CD4-positive, alpha-beta memory T cell (primary cell): ENCODE measurements at regions not wholly inside any gene's neighbourhood (a gene's known extent, or its start where the extent isn't known, plus 50 kb on each side); places are given as distances from the start of the nearest gene placed in this dataset.
"Not testable (repeated sequence)": the region's sequence is repeated elsewhere in the genome, so short reads cannot be mapped to it uniquely, and the experiment has no call there.

ENCODE experiments used
- CTCF ChIA-PET: fragments of 350-600 bp; sonication (Branson Sonifier 250); formaldehyde crosslinking; loops from one replicate; lab custom pipeline; 2021; ENCODE audit warnings: inconsistent platforms; ENCODE audit not compliant: partially characterized antibody; lab: Charles Lee
- POLR2A ChIA-PET: fragments of 350-600 bp; sonication (Branson Sonifier 250); formaldehyde crosslinking; loops from one replicate; lab custom pipeline; 2021; ENCODE audit not compliant: partially characterized antibody; lab: Charles Lee
- DNase-seq, 5 donors: peaks; one replicate each; pipeline versions ENCODE4 v3.0.0 to v3.0.0-alpha.2; 2020 to 2022; ENCODE audit warnings: mixed read lengths in 1 of 5
- H3K27ac ChIP-seq: one replicate; pipeline ENCODE4 v1.7.0; 2013; ENCODE audit warnings: low read depth, low read length
- H3K27me3 ChIP-seq: 2 replicates; pipeline ENCODE4 v1.7.0; 2013; ENCODE audit warnings: mild to moderate bottlenecking, low read length, moderate library complexity; ENCODE audit not compliant: insufficient read depth
- H3K36me3 ChIP-seq: 2 replicates; pipeline ENCODE4 v1.7.0; 2013; ENCODE audit warnings: mild to moderate bottlenecking, low read length, moderate library complexity; ENCODE audit not compliant: insufficient read depth
- H3K4me1 ChIP-seq: 2 replicates; pipeline ENCODE4 v1.7.0; 2013; ENCODE audit warnings: mild to moderate bottlenecking, low read length, moderate library complexity; ENCODE audit not compliant: insufficient read depth
- H3K4me3 ChIP-seq, 2 donors: one replicate each; pipeline ENCODE4 v1.7.0; 2013; ENCODE audit warnings: low read length in 2 of 2, mild to moderate bottlenecking in 1 of 2
- H3K9me3 ChIP-seq, 2 donors: one replicate each; pipeline ENCODE4 v1.7.0; 2013; ENCODE audit warnings: low read length in 2 of 2, control low read depth in 1 of 2; ENCODE audit not compliant: control insufficient read depth in 1 of 2
- H3K27ac Mint-ChIP-seq, 7 donors: one replicate each; pipeline ENCODE4 v1.8.0; 2020 to 2021; ENCODE audit warnings: mixed read lengths in 7 of 7, mild to moderate bottlenecking in 6 of 7, inconsistent platforms in 3 of 7, moderate library complexity in 3 of 7
- H3K27me3 Mint-ChIP-seq, 2 donors: one replicate each; pipeline ENCODE4 v1.8.0; 2020 to 2021; ENCODE audit warnings: mixed read lengths in 2 of 2
- H3K36me3 Mint-ChIP-seq, 2 donors: one replicate each; pipeline ENCODE4 v1.8.0; 2020 to 2021; ENCODE audit warnings: mixed read lengths in 2 of 2, inconsistent platforms in 1 of 2, mild to moderate bottlenecking in 1 of 2
- H3K4me1 Mint-ChIP-seq, 4 donors: one replicate each; pipeline ENCODE4 v1.8.0; 2020 to 2021; ENCODE audit warnings: mixed read lengths in 4 of 4, mild to moderate bottlenecking in 1 of 4
- H3K4me3 Mint-ChIP-seq, 8 donors: one replicate each; pipeline ENCODE4 v1.8.0; 2020 to 2021; ENCODE audit warnings: mixed read lengths in 8 of 8, mild to moderate bottlenecking in 7 of 8, moderate library complexity in 6 of 8, inconsistent platforms in 3 of 8
- H3K9me3 Mint-ChIP-seq, 8 donors: one replicate each; pipeline ENCODE4 v1.8.0; 2020 to 2021; ENCODE audit warnings: mixed read lengths in 8 of 8, mild to moderate bottlenecking in 5 of 8, inconsistent platforms in 3 of 8, moderate library complexity in 1 of 8
- intact Hi-C: fragments of 100-400 bp; cut with micrococcal nuclease; formaldehyde crosslinking; loops from one replicate; pipeline ENCODE4 v1.15.1; 2023

DNA sequence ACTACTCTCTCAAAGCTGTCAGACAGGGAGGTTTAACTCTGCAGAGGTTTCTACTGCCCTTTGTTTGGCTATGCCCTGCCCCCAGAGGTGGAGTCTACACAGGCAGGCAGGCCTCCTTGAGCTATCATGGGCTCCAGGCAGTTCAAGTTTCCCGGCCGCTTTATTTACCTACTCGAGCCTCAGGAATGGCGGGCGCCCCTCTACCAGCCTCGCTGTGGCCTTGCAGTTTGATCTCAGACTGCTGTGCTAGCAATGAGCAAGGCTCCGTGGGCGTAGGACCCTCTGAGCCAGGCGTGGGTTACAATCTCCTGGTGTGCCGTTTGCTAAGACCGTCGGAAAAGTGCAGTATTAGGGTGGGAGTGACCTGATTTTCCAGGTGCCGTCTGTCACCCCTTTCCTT is 124.3 kb downstream of the PTCHD1 start:
- H3K27ac ChIP-seq, CTCF ChIA-PET, H3K27me3 ChIP-seq, H3K4me1 ChIP-seq, DNase-seq, POLR2A ChIA-PET, H3K36me3 ChIP-seq, H3K27me3 Mint-ChIP-seq, H3K36me3 Mint-ChIP-seq, intact Hi-C loops, H3K4me3 ChIP-seq, H3K9me3 ChIP-seq, H3K27ac Mint-ChIP-seq, H3K4me1 Mint-ChIP-seq, H3K4me3 Mint-ChIP-seq: not testable (repeated sequence)
- peaks cover 0 to 28% (median 16%) of the 10 kb centered on the region in 8 donors for H3K9me3 Mint-ChIP-seq

DNA sequence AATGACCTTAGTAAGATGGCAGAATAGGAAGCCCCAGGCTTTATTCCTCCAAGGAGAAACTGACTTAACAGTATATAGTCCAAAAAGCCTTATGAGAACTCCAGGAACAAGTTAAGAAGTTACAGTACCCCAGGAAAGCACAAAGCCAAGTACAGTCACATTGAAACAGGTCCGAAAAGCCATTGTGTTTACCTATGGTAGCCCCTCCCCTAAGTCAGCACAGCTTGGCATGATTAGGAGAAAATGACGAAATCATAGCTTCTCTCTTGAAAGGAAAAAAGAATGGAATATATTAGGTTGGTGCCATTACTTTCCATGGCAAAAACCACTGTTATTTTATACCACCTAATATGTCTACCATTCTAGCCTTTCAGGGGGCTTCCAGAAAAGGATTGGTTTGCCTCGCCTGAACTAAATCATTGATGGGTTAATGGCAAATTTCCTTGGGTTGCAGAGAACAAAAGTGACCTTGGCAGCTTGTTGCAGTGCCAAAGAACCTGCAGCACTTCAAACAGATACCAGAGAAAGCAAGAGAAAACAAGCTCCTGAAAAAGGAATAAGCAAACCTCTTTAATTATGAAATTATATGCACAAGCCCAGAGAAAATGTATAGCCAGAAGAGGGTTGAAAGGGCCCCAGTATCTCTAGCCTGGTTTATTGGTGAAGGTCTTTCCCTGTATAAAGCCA is 130.6 kb downstream of the PTCHD1 start:
- ChIA-PET CTCF (no interaction called here), POLR2A (no interaction called here)
- H3K4me3 Mint-ChIP-seq, result no peak overlapping the region
- Histone ChIP-seq H3K27me3 (no peaks in the 10 kb centered on the region), H3K27ac (no peak overlapping the region), H3K4me3 (no peak overlapping the region), H3K9me3 (no peaks in the 10 kb centered on the region), H3K36me3 (no peaks in the 10 kb centered on the region), H3K4me1 (no peaks in the 10 kb centered on the region)
- H3K27me3 Mint-ChIP-seq, result peaks cover 0 to 2% of the 10 kb centered on the region in 2 donors
- intact Hi-C loops, result no loop called here
- H3K9me3 Mint-ChIP-seq, result peaks cover 0 to 49% (median 34%) of the 10 kb centered on the region in 8 donors
- DNase-seq, result no peak
- H3K27ac Mint-ChIP-seq, result no peak overlapping the region
- no peaks in the 10 kb centered on the region for H3K36me3 Mint-ChIP-seq
- no peaks in the 10 kb centered on the region for H3K4me1 Mint-ChIP-seq

DNA sequence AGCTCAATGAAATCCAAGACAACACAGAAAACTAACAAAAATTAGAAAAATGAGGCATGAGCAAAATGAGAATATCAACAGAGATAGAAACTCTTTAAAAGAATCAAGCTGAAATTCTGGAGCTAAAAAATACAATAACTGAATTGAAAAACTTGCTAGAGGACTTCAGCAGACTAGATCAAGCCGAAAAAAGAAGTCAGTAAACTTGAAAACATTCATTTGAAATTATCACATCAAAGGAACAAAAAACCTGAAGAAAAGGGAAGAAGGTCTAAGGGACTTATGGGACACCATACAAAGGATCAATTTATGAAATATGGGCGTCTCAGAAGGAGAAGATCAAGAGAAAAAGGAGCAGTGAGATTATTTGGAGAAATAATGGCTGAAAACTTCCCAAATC is 131.3 kb downstream of the PTCHD1 start:
- no peak for DNase-seq
- Mint-ChIP-seq H3K4me3 (no peak overlapping the region), H3K4me1 (no peaks in the 10 kb centered on the region), H3K9me3 (peaks cover 0 to 47% (median 30%) of the 10 kb centered on the region in 8 donors), H3K27ac (no peak overlapping the region), H3K36me3 (no peaks in the 10 kb centered on the region), H3K27me3 (peaks cover 0 to 2% of the 10 kb centered on the region in 2 donors)
- H3K9me3 ChIP-seq, result no peaks in the 10 kb centered on the region
- H3K27me3 ChIP-seq, result no peaks in the 10 kb centered on the region
- ChIA-PET CTCF (no interaction called here), POLR2A (no interaction called here)
- H3K27ac ChIP-seq, result no peak overlapping the region
- H3K4me3 ChIP-seq, result no peak overlapping the region
- intact Hi-C loops, result no loop called here
- no peaks in the 10 kb centered on the region for H3K36me3 ChIP-seq
- no peaks in the 10 kb centered on the region for H3K4me1 ChIP-seq

DNA sequence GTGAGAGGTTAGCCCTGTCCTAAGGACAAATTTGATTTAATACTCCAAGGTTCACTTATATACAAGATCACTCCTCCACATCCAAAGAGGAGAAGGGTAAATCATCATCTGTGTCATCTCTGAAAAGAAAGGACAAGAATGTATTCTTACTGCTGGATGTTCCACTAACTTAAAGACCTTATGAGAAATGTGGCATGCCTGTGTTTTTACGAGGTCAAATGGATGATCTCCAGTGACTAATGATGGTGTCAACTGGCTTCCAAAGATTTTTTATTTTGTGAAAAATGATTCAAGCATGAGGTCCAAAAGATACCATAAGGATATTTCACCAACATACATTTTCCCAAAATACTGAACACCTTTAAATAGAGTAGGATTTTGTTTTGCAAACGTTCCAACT is 143.4 kb downstream of the PTCHD1 start:
- no peak for DNase-seq
- no peaks in the 10 kb centered on the region for H3K36me3 ChIP-seq
- Mint-ChIP-seq H3K4me3 (no peak overlapping the region), H3K9me3 (peaks cover 0 to 9% (median 5%) of the 10 kb centered on the region in 8 donors), H3K27me3 (peaks cover 1 to 2% of the 10 kb centered on the region in 2 donors), H3K27ac (no peak overlapping the region), H3K4me1 (peaks cover 0 to 1% (median 0%) of the 10 kb centered on the region in 4 donors), H3K36me3 (no peaks in the 10 kb centered on the region)
- intact Hi-C loops, result no loop called here
- no peak overlapping the region for H3K4me3 ChIP-seq
- ChIA-PET CTCF (no interaction called here), POLR2A (no interaction called here)
- H3K9me3 ChIP-seq, result no peaks in the 10 kb centered on the region
- no peaks in the 10 kb centered on the region for H3K4me1 ChIP-seq
- H3K27ac ChIP-seq, result no peak overlapping the region
- no peaks in the 10 kb centered on the region for H3K27me3 ChIP-seq

DNA sequence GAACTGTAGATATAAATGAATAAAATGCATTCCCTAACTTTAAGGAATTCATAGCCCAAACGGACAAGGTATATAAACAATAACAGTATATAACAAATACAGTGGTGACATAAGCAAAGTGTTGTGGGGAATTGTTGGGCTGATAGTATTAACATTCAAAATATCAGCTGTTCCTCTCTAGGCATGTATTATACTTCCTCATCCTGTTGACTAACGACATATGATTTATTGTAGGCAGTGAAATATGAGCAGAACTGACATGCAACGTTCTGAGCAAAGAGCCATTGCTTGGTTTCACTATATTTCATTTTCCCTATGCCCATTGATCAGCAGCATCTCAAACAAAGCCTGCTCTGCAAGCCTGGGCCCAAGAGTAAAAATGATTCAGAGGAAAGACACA is 143.9 kb downstream of the PTCHD1 start:
- H3K9me3 Mint-ChIP-seq, result peaks cover 0 to 10% (median 5%) of the 10 kb centered on the region in 8 donors

DNA sequence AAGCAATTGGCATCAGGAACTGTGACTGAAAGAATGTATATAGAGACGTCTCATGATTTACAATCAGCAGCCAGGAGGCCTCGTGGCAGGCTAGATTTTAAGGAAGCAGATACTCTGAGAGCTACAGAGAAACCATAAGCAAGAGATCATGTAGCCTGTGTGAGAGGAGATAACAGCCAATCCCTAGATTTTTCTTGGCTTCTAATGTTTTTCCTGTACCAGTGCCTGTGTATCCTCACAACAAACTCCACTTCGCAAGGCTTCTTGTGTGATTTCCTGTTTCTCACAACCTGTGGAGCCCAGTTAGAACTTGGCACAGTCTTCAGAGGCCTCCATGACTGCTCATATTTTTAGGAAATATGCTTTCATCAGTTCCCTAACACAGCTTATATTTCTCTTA is 147.9 kb downstream of the PTCHD1 start:
- Mint-ChIP-seq H3K4me1 (peaks cover 0 to 1% (median 0%) of the 10 kb centered on the region in 4 donors), H3K27ac (no peak overlapping the region), H3K9me3 (peaks cover 0 to 14% (median 7%) of the 10 kb centered on the region in 8 donors), H3K27me3 (peaks cover 0 to 2% of the 10 kb centered on the region in 2 donors), H3K4me3 (no peak overlapping the region), H3K36me3 (no peaks in the 10 kb centered on the region)
- ChIA-PET POLR2A (no interaction called here), CTCF (no interaction called here)
- H3K27me3 ChIP-seq, result no peaks in the 10 kb centered on the region
- intact Hi-C loops, result no loop called here
- no peaks in the 10 kb centered on the region for H3K36me3 ChIP-seq
- H3K9me3 ChIP-seq, result no peaks in the 10 kb centered on the region
- no peaks in the 10 kb centered on the region for H3K4me1 ChIP-seq
- H3K27ac ChIP-seq, result no peak overlapping the region
- no peak for DNase-seq
- no peak overlapping the region for H3K4me3 ChIP-seq

More for the DNA sequence above, 143.9 kb downstream of the PTCHD1 start:
- H3K36me3 ChIP-seq, result no peaks in the 10 kb centered on the region
- no peak overlapping the region for H3K4me3 Mint-ChIP-seq
- H3K4me1 ChIP-seq, result no peaks in the 10 kb centered on the region
- H3K27me3 ChIP-seq, result no peaks in the 10 kb centered on the region
- ChIA-PET CTCF (no interaction called here), POLR2A (no interaction called here)
- H3K4me1 Mint-ChIP-seq, result peaks cover 0 to 1% (median 0%) of the 10 kb centered on the region in 4 donors
- H3K4me3 ChIP-seq, result no peak overlapping the region
- no peaks in the 10 kb centered on the region for H3K9me3 ChIP-seq
- intact Hi-C loops, result no loop called here
- no peak for DNase-seq
- no peak overlapping the region for H3K27ac Mint-ChIP-seq
- no peak overlapping the region for H3K27ac ChIP-seq
- no peaks in the 10 kb centered on the region for H3K36me3 Mint-ChIP-seq
- peaks cover 1 to 2% of the 10 kb centered on the region in 2 donors for H3K27me3 Mint-ChIP-seq

DNA sequence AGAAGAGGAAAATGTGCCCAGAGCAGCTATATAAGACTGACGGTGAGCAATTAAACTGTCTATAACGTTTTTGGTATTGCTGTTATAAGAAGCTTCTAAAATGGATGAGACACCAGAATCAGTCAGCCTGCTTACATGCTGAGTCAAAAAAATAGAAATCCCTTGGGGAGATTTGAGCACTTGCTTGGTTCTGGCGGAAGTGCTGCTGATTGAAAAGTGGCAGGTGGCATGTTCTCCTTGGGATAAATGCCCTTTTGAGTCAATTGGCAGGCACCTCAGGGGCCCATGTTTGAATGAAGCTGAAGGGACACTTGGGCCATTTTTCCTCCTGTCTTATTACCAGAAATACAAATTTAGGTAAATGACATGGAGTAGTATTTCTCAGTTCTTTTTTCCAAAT is 148.7 kb downstream of the PTCHD1 start:
- ChIA-PET POLR2A (no interaction called here), CTCF (no interaction called here)
- Mint-ChIP-seq H3K4me1 (peaks cover 0 to 1% (median 0%) of the 10 kb centered on the region in 4 donors), H3K27ac (no peak overlapping the region), H3K27me3 (peaks cover 0 to 2% of the 10 kb centered on the region in 2 donors), H3K36me3 (no peaks in the 10 kb centered on the region), H3K4me3 (no peak overlapping the region), H3K9me3 (peaks cover 0 to 15% (median 7%) of the 10 kb centered on the region in 8 donors)
- Histone ChIP-seq H3K27ac (no peak overlapping the region), H3K4me1 (no peaks in the 10 kb centered on the region), H3K36me3 (no peaks in the 10 kb centered on the region), H3K27me3 (no peaks in the 10 kb centered on the region), H3K4me3 (no peak overlapping the region), H3K9me3 (no peaks in the 10 kb centered on the region)
- intact Hi-C loops, result no loop called here
- DNase-seq, result no peak
